ENCODE measurements at regions not wholly inside any gene's neighbourhood (a gene's known extent, or its start where the extent isn't known, plus 50 kb on each side); places are given as distances from the start of the nearest gene placed in this dataset.
"Not testable (repeated sequence)": the region's sequence is repeated elsewhere in the genome, so short reads cannot be mapped to it uniquely, and the experiment has no call there.

GRCh38 chrX:92117701-92118100 lies 338.5 kb downstream of the PCDH11X start:
- not testable (repeated sequence) for TF ChIP-seq CTCF, POLR2AphosphoS5 (IDR thresholded peaks at IDR 0.05)
